ENCODE measurements at regions not wholly inside any gene's neighbourhood (a gene's known extent, or its start where the extent isn't known, plus 50 kb on each side); places are given as distances from the start of the nearest gene placed in this dataset.

DNA sequence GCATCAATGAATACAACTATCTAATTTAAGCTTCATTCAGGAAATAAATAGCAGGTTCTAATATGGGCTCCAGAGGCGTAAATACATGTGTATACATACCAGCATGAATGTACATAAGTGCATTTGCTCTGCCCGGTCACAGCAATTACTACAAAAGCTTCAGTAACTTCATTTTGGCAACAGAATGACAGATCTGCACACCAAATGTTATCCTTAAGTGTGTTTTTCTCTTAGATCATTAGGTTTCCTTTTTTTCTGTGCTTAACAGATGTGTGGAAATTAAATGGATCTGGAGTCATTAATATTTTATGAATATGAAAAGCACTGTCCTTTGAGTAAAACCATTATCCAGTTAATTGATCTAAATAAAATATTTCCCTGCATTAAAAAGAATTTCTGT, 159.0 kb upstream of the MEOX2 start:
- H3K36me3 ChIP-seq (ENCODE audit: control insufficient read depth in 1 of 2, insufficient read depth in 2 of 2, low read length in 2 of 2), result no peaks in the 10 kb centered on the region
- no peaks in the 10 kb centered on the region for H3K4me1 ChIP-seq (ENCODE audit: control insufficient read depth in 1 of 2, insufficient read depth in 2 of 2, low read length in 2 of 2)
- no peak overlapping the region for H3K27ac ChIP-seq (ENCODE audit: low read depth, low read length)
- H3K27me3 ChIP-seq (ENCODE audit: control insufficient read depth in 1 of 2, insufficient read depth in 2 of 2, low read length in 2 of 2), result no peaks in the 10 kb centered on the region
- H3K9ac ChIP-seq (ENCODE audit: low read depth in 1 of 2, low read length in 2 of 2), result no peak overlapping the region
- H3K4me3 ChIP-seq (ENCODE audit: low read depth in 1 of 2, low read length in 2 of 2), result no peak overlapping the region
- H3K9me3 ChIP-seq (ENCODE audit: control insufficient read depth in 1 of 2, low read length in 2 of 2), result no peaks in the 10 kb centered on the region

DNA sequence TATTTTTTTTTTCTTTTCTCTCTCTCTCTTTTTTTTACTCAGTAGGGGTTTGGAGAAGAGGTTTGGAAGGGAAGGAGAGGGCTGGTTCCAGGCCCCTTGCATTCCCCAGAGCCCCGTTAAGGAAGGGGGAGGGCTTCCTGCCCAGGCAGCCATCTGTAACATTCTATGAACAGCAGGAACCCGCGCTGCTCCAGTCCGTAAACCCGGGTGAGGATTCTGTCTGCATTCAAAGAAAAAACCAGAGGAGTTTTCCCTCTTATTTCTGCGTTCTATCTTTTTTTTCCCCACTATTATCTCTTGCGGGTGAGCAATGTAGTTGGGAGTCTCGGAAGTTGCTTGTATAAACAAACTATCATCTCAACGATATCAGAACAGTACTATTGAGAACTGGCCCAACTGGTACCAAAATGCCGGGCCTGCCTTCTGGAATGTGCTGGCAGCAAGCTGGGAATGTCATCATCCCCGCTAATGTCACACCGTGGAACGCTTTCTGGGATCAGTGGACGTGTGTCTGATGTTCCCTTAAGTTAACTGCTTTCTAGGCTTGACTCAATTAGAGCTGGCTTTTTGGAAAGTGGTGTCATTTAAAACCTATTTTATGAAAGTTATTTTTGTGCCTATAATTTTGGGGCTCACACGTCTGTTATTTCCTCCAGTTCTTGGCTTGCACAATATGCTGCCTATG, 153.1 kb upstream of the MEOX2 start:
- no peaks in the 10 kb centered on the region for H3K9me3 ChIP-seq (ENCODE audit: control insufficient read depth in 1 of 2, low read length in 2 of 2)
- H3K27me3 ChIP-seq (ENCODE audit: control insufficient read depth in 1 of 2, insufficient read depth in 2 of 2, low read length in 2 of 2), result no peaks in the 10 kb centered on the region
- no peaks in the 10 kb centered on the region for H3K4me1 ChIP-seq (ENCODE audit: control insufficient read depth in 1 of 2, insufficient read depth in 2 of 2, low read length in 2 of 2)
- no peak overlapping the region for H3K9ac ChIP-seq (ENCODE audit: low read depth in 1 of 2, low read length in 2 of 2)
- peak overlapping the region in 1 of 2 donors; percentile 10 for H3K4me3 ChIP-seq (ENCODE audit: low read depth in 1 of 2, low read length in 2 of 2)
- H3K36me3 ChIP-seq (ENCODE audit: control insufficient read depth in 1 of 2, insufficient read depth in 2 of 2, low read length in 2 of 2), result no peaks in the 10 kb centered on the region
- no peak overlapping the region for H3K27ac ChIP-seq (ENCODE audit: low read depth, low read length)

DNA sequence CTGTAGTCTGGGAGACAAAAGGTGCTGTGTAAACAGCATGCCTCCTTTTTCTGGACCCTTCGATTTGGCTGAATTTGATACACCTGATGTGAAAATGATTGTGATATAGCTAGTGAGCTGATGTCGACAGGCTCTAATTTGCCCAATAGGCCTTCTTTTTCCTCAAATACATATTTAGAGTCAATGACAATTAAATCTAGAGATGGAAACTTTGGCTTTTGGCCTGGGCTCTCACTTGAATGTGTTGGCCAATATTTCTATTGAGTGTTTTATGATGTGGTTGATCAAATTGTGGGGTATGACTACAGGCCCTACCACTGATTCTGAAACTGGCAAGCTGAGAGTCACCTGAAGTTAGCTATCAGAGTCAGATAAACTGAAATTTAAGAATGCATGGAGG, 151.8 kb upstream of the MEOX2 start:
- H3K9me3 ChIP-seq (ENCODE audit: control insufficient read depth in 1 of 2, low read length in 2 of 2), result no peaks in the 10 kb centered on the region
- H3K36me3 ChIP-seq (ENCODE audit: control insufficient read depth in 1 of 2, insufficient read depth in 2 of 2, low read length in 2 of 2), result no peaks in the 10 kb centered on the region
- no peak overlapping the region for H3K4me3 ChIP-seq (ENCODE audit: low read depth in 1 of 2, low read length in 2 of 2)
- no peaks in the 10 kb centered on the region for H3K27me3 ChIP-seq (ENCODE audit: control insufficient read depth in 1 of 2, insufficient read depth in 2 of 2, low read length in 2 of 2)
- H3K9ac ChIP-seq (ENCODE audit: low read depth in 1 of 2, low read length in 2 of 2), result no peak overlapping the region
- peaks cover 0 to under 1% of the 10 kb centered on the region in 2 donors for H3K4me1 ChIP-seq (ENCODE audit: control insufficient read depth in 1 of 2, insufficient read depth in 2 of 2, low read length in 2 of 2)
- H3K27ac ChIP-seq (ENCODE audit: low read depth, low read length), result no peak overlapping the region

DNA sequence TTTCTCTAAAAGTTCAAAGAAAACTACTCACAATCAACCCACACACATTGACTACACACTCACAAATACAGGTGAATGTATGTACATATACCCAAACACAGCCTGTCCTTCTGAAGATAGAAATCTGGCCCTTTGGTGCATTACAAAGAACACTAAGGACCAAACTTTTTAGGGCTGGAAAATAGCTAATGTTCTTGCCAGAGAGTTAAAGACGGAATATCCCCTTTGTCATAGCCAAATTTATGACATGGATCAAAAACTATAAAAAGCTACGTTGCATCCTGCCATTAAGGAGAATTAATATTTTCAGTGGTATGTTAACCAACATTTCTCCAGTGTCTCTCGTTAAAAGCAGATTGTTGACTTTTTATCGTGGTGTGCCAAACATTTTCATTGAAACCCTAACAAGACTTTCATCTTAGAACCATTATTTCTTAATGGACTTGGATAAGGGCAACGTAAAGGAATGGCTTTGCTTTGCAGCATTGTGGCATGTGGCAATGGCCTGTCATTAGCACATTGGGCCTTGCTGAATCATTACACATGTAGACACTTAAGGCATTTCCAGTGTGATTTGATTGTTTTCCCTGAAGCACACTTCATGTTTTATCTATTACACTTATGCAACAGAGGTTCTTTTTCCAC, 150.9 kb upstream of the MEOX2 start:
- no peak overlapping the region for H3K27ac ChIP-seq (ENCODE audit: low read depth, low read length)
- H3K9ac ChIP-seq (ENCODE audit: low read depth in 1 of 2, low read length in 2 of 2), result no peak overlapping the region
- H3K36me3 ChIP-seq (ENCODE audit: control insufficient read depth in 1 of 2, insufficient read depth in 2 of 2, low read length in 2 of 2), result no peaks in the 10 kb centered on the region
- H3K9me3 ChIP-seq (ENCODE audit: control insufficient read depth in 1 of 2, low read length in 2 of 2), result no peaks in the 10 kb centered on the region
- no peak overlapping the region for H3K4me3 ChIP-seq (ENCODE audit: low read depth in 1 of 2, low read length in 2 of 2)
- peaks cover 4 to 6% of the 10 kb centered on the region in 2 donors for H3K4me1 ChIP-seq (ENCODE audit: control insufficient read depth in 1 of 2, insufficient read depth in 2 of 2, low read length in 2 of 2)
- no peaks in the 10 kb centered on the region for H3K27me3 ChIP-seq (ENCODE audit: control insufficient read depth in 1 of 2, insufficient read depth in 2 of 2, low read length in 2 of 2)

DNA sequence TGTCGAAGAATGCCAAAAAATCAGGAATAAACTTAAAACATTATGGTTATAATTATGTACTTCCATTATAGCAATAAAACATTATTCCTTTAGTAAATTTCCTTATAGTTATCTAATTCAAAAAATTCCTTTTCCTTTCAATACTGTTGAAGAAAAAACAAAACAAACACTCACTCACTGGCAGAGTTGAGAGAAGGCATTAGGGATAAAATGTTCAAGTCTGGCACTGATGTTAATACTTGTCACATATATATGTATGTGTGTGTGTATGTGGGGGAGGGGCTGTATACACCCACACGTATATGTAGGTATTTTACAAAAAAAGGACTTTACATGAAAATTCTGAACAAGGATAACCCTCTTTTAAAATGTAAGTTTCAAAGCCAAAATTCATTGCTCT, 150.2 kb upstream of the MEOX2 start:
- Histone ChIP-seq H3K36me3 (ENCODE audit: control insufficient read depth in 1 of 2, insufficient read depth in 2 of 2, low read length in 2 of 2) (no peaks in the 10 kb centered on the region), H3K27ac (ENCODE audit: low read depth, low read length) (no peak overlapping the region)

DNA sequence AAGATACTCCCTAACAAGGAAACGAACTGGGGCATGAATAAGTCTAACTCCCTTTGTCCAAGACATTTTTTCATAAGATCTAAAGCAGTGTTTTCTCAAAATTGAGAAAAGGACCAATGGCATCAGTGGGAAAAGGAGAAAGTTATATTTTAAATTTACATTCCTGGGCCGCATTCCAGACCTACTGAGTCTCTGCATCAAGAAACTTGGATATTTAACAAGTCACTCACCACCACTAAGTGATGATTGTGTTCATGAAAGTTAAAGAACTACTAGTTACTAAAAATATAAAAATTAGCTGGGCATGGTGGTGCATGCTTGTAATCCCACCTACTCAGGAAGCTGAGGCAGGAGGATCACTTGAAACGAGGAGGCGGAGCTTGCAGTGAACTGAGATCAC, 149.6 kb upstream of the MEOX2 start:
- Histone ChIP-seq H3K27ac (ENCODE audit: low read depth, low read length) (no peak overlapping the region), H3K9me3 (ENCODE audit: control insufficient read depth in 1 of 2, low read length in 2 of 2) (no peaks in the 10 kb centered on the region), H3K4me3 (ENCODE audit: low read depth in 1 of 2, low read length in 2 of 2) (no peak overlapping the region), H3K27me3 (ENCODE audit: control insufficient read depth in 1 of 2, insufficient read depth in 2 of 2, low read length in 2 of 2) (no peaks in the 10 kb centered on the region), H3K36me3 (ENCODE audit: control insufficient read depth in 1 of 2, insufficient read depth in 2 of 2, low read length in 2 of 2) (no peaks in the 10 kb centered on the region), H3K9ac (ENCODE audit: low read depth in 1 of 2, low read length in 2 of 2) (no peak overlapping the region), H3K4me1 (ENCODE audit: control insufficient read depth in 1 of 2, insufficient read depth in 2 of 2, low read length in 2 of 2) (peaks cover 4 to 6% of the 10 kb centered on the region in 2 donors)

More for the DNA sequence above, 150.2 kb upstream of the MEOX2 start:
- H3K4me3 ChIP-seq (ENCODE audit: low read depth in 1 of 2, low read length in 2 of 2), result no peak overlapping the region
- H3K9me3 ChIP-seq (ENCODE audit: control insufficient read depth in 1 of 2, low read length in 2 of 2), result no peaks in the 10 kb centered on the region
- peaks cover 4 to 6% of the 10 kb centered on the region in 2 donors for H3K4me1 ChIP-seq (ENCODE audit: control insufficient read depth in 1 of 2, insufficient read depth in 2 of 2, low read length in 2 of 2)
- no peak overlapping the region for H3K9ac ChIP-seq (ENCODE audit: low read depth in 1 of 2, low read length in 2 of 2)
- H3K27me3 ChIP-seq (ENCODE audit: control insufficient read depth in 1 of 2, insufficient read depth in 2 of 2, low read length in 2 of 2), result no peaks in the 10 kb centered on the region

DNA sequence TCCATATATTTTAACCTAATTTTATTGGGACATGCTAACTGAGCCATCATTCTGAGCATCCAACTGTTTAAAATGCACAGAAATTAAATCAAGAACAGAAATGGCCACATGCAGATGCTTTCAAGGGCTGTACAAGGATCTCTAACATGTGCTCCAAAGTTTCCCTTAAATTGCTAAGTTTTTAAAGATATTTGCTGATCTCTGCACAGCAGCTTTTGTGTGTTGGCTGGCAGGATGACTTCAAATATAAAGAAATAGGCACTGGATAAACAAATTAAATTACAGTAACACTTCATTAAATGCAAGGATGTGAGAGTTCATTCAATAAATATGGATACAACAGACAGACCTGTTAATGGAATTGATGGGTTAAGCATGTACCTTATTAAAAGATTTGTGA, 148.0 kb upstream of the MEOX2 start:
- Histone ChIP-seq H3K4me1 (ENCODE audit: control insufficient read depth in 1 of 2, insufficient read depth in 2 of 2, low read length in 2 of 2) (peaks cover 4 to 6% of the 10 kb centered on the region in 2 donors), H3K9me3 (ENCODE audit: control insufficient read depth in 1 of 2, low read length in 2 of 2) (no peaks in the 10 kb centered on the region), H3K36me3 (ENCODE audit: control insufficient read depth in 1 of 2, insufficient read depth in 2 of 2, low read length in 2 of 2) (no peaks in the 10 kb centered on the region), H3K27me3 (ENCODE audit: control insufficient read depth in 1 of 2, insufficient read depth in 2 of 2, low read length in 2 of 2) (no peaks in the 10 kb centered on the region), H3K9ac (ENCODE audit: low read depth in 1 of 2, low read length in 2 of 2) (no peak overlapping the region), H3K27ac (ENCODE audit: low read depth, low read length) (no peak overlapping the region), H3K4me3 (ENCODE audit: low read depth in 1 of 2, low read length in 2 of 2) (no peak overlapping the region)

DNA sequence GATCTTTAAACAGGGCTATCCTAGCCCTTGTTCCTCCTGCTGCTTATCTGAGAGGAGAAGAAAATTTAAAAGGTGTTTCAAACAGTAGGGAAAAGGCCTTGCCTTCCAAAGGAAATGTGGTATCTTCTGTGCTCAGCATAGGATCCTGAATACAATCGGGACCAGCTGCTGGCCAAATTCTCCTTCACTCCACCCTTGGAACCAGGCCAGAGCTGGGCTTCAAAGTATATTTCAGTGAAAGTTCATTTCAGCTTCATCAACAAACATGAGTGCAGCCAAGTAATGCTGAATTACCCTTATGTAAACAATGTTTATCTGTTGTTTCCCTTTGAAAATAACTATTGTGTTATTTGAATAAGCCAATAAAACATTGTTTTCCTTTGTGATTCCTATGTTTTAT, 146.5 kb upstream of the MEOX2 start:
- Histone ChIP-seq H3K27me3 (ENCODE audit: control insufficient read depth in 1 of 2, insufficient read depth in 2 of 2, low read length in 2 of 2) (no peaks in the 10 kb centered on the region), H3K9ac (ENCODE audit: low read depth in 1 of 2, low read length in 2 of 2) (no peak overlapping the region), H3K9me3 (ENCODE audit: control insufficient read depth in 1 of 2, low read length in 2 of 2) (no peaks in the 10 kb centered on the region), H3K4me3 (ENCODE audit: low read depth in 1 of 2, low read length in 2 of 2) (no peak overlapping the region), H3K4me1 (ENCODE audit: control insufficient read depth in 1 of 2, insufficient read depth in 2 of 2, low read length in 2 of 2) (peaks cover 4 to 6% of the 10 kb centered on the region in 2 donors), H3K36me3 (ENCODE audit: control insufficient read depth in 1 of 2, insufficient read depth in 2 of 2, low read length in 2 of 2) (no peaks in the 10 kb centered on the region), H3K27ac (ENCODE audit: low read depth, low read length) (no peak overlapping the region)

DNA sequence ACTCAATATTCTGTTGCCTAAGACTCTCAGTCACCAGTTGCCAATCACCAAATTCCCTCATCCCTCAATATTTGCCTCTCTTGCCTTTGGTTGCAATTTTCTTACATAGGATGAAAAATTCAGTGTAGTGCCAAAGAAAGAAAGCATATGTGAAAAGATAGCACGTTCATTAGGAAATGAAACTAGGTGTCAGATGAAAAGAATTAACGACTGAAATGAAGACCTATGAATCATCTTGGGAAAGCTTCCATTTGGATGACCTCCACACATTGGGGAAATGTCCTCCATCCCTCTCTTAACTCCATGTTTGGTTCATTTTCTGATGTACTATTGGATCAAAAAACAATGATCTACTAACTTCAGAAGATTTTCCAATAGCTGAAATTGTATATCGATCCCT, 145.1 kb upstream of the MEOX2 start:
- no peaks in the 10 kb centered on the region for H3K9me3 ChIP-seq (ENCODE audit: control insufficient read depth in 1 of 2, low read length in 2 of 2)
- peaks cover 4 to 6% of the 10 kb centered on the region in 2 donors for H3K4me1 ChIP-seq (ENCODE audit: control insufficient read depth in 1 of 2, insufficient read depth in 2 of 2, low read length in 2 of 2)
- no peak overlapping the region for H3K9ac ChIP-seq (ENCODE audit: low read depth in 1 of 2, low read length in 2 of 2)
- no peaks in the 10 kb centered on the region for H3K27me3 ChIP-seq (ENCODE audit: control insufficient read depth in 1 of 2, insufficient read depth in 2 of 2, low read length in 2 of 2)
- H3K4me3 ChIP-seq (ENCODE audit: low read depth in 1 of 2, low read length in 2 of 2), result no peak overlapping the region
- no peak overlapping the region for H3K27ac ChIP-seq (ENCODE audit: low read depth, low read length)
- H3K36me3 ChIP-seq (ENCODE audit: control insufficient read depth in 1 of 2, insufficient read depth in 2 of 2, low read length in 2 of 2), result no peaks in the 10 kb centered on the region

DNA sequence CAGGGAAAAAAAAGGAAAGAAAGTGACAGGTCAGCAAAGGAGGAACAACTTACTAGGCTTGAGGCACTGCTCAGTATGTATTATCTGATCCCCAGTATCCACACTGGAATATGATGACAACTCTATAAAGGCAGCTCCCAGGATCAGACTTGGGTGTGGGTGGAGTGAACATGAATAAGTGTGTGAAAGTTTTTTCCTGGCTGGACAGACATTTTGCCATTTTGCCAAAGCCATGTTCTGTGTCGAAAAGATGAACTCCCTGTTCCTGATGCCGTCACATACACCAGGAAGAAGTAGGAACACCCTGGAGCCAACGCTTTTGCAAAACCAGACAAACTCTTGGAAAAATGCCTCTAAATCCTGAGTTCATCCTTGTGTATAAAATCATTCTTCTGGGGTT, 143.2 kb upstream of the MEOX2 start:
- no peaks in the 10 kb centered on the region for H3K36me3 ChIP-seq (ENCODE audit: control insufficient read depth in 1 of 2, insufficient read depth in 2 of 2, low read length in 2 of 2)

More for the DNA sequence above, 143.2 kb upstream of the MEOX2 start:
- Histone ChIP-seq H3K4me3 (ENCODE audit: low read depth in 1 of 2, low read length in 2 of 2) (no peak overlapping the region), H3K9ac (ENCODE audit: low read depth in 1 of 2, low read length in 2 of 2) (no peak overlapping the region), H3K27me3 (ENCODE audit: control insufficient read depth in 1 of 2, insufficient read depth in 2 of 2, low read length in 2 of 2) (no peaks in the 10 kb centered on the region), H3K4me1 (ENCODE audit: control insufficient read depth in 1 of 2, insufficient read depth in 2 of 2, low read length in 2 of 2) (peaks cover 4 to 6% of the 10 kb centered on the region in 2 donors), H3K27ac (ENCODE audit: low read depth, low read length) (no peak overlapping the region), H3K9me3 (ENCODE audit: control insufficient read depth in 1 of 2, low read length in 2 of 2) (no peaks in the 10 kb centered on the region)

All from duodenal mucosa (tissue), 2 donors.